ENCODE measurements at regions not wholly inside any gene's neighbourhood (a gene's known extent, or its start where the extent isn't known, plus 50 kb on each side); places are given as distances from the start of the nearest gene placed in this dataset.
A peak's percentile ranks its signal among the peaks of the same experiment; 100 is the strongest.

DNA sequence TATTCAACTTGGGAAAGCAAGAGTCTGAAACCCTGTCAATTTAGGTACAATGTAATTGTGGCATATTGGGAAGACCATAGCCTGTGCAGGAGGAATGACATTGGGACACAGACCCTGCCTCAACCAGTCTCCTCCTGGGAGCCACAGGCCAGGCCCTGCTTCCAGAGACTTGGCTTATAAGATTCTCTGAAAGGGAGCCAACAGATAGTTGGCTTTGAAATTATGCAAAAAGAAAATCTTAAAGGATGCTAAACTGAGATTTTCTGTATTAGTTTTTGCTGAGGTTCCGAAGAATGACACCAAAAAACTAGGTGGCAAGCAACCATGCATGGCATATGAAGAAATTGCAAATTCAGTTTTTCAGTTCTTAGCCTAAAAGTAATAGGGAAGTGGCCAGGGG lies 76.4 kb upstream of the CYRIA start:
- peaks cover 23% of the 10 kb centered on the region for H3K4me1 Mint-ChIP-seq
- H3K9me3 Mint-ChIP-seq (ENCODE audit: insufficient read depth): no peaks in the 10 kb centered on the region
- H3K27ac Mint-ChIP-seq: peak overlapping the region; percentile 32
- POLR2A ChIA-PET: no interaction called here
- H3K79me2 ChIP-seq (ENCODE audit: control insufficient read depth, insufficient read depth, low read length): no peaks in the 10 kb centered on the region
- H3K4me1 ChIP-seq (ENCODE audit: control insufficient read depth in 2 of 2, insufficient read depth in 2 of 2, low read length in 2 of 2): peaks cover 11 to 15% of the 10 kb centered on the region in 2 donors
- no peaks in the 10 kb centered on the region for H3K36me3 ChIP-seq (replicated peaks in 1 of 2; ENCODE audit: control extremely low read depth in 1 of 2, control insufficient read depth in 1 of 2, extremely low read depth in 1 of 2, insufficient read depth in 2 of 2, low read length in 1 of 2)
- H3K27ac ChIP-seq (ENCODE audit: low read length in 2 of 2): no peak overlapping the region
- DNase-seq (no peak), ATAC-seq (ENCODE audit: low read depth) (no peak)
- H3K4me2 ChIP-seq (replicated peaks; ENCODE audit: low read depth, low read length, poor library complexity, severe bottlenecking): peak overlapping the region; percentile 26
- no peak overlapping the region for H2AFZ ChIP-seq (ENCODE audit: insufficient read depth, low read depth, low read length, poor library complexity, severe bottlenecking)
- no peak overlapping the region for H3K4me3 ChIP-seq (ENCODE audit: control extremely low read depth in 1 of 5, extremely low read depth in 1 of 5, insufficient read depth in 1 of 5, low read depth in 2 of 5, low read length in 4 of 5)
- peaks cover 0 to 4% (median 0%) of the 10 kb centered on the region in 4 experiments for H3K27me3 ChIP-seq (replicated peaks in 1 of 4; ENCODE audit: control extremely low read depth in 1 of 4, control insufficient read depth in 3 of 4, insufficient read depth in 4 of 4, low read length in 3 of 4)
- no peaks in the 10 kb centered on the region for H4K20me1 ChIP-seq (ENCODE audit: control insufficient read depth, insufficient read depth, low read length, poor library complexity, severe bottlenecking)
- H3K9ac ChIP-seq (ENCODE audit: low read length): no peak overlapping the region
- H3K9me3 ChIP-seq (ENCODE audit: control extremely low read depth in 1 of 3, control insufficient read depth in 2 of 3, insufficient read depth in 1 of 3, low read length in 2 of 3): no peaks in the 10 kb centered on the region
- CTCF ChIA-PET: interaction anchor here (1.2 to 2.2 kb wide), 2 partner anchors 13 to 15 kb away, joined by 3 to 9 read pairs; no protein-coding TSS in a partner anchor
- no peak overlapping the region for H3K4me3 Mint-ChIP-seq
- 11% methylated on average over 1 of the region's 1 CpG for WGBS (ENCODE audit: insufficient coverage)
- TF ChIP-seq, protein P1, sequence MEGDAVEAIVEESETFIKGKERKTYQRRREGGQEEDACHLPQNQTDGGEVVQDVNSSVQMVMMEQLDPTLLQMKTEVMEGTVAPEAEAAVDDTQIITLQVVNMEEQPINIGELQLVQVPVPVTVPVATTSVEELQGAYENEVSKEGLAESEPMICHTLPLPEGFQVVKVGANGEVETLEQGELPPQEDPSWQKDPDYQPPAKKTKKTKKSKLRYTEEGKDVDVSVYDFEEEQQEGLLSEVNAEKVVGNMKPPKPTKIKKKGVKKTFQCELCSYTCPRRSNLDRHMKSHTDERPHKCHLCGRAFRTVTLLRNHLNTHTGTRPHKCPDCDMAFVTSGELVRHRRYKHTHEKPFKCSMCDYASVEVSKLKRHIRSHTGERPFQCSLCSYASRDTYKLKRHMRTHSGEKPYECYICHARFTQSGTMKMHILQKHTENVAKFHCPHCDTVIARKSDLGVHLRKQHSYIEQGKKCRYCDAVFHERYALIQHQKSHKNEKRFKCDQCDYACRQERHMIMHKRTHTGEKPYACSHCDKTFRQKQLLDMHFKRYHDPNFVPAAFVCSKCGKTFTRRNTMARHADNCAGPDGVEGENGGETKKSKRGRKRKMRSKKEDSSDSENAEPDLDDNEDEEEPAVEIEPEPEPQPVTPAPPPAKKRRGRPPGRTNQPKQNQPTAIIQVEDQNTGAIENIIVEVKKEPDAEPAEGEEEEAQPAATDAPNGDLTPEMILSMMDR (IDR thresholded peaks at IDR 0.05): no peak
- intact Hi-C loops (cut with micrococcal nuclease): no loop called here
- H3K27me3 Mint-ChIP-seq: no peaks in the 10 kb centered on the region

DNA sequence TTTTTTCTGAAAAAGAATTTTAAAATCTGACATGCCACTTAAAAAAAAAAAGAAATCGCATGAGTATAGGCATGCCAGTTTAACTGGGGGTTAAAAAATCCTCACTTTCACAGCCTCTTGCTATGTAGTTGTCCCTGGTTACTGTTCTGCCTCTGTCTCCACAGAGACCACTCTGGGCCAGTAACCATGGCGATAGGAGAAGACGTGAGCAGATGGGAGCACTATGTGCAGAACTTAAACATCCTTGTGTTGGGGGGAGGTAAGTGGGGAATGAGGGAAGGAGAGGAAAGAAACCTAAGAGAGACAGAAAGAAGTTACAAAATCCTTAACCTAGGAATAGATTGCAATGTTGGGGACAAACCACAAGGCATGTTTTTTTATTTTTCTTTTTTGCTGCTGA lies 75.9 kb upstream of the CYRIA start:
- DNase-seq (no peak), ATAC-seq (ENCODE audit: low read depth) (no peak)
- Histone ChIP-seq H4K20me1 (ENCODE audit: control insufficient read depth, insufficient read depth, low read length, poor library complexity, severe bottlenecking) (no peaks in the 10 kb centered on the region), H3K27ac (ENCODE audit: low read length in 2 of 2) (no peak overlapping the region), H3K9me3 (ENCODE audit: control extremely low read depth in 1 of 3, control insufficient read depth in 2 of 3, insufficient read depth in 1 of 3, low read length in 2 of 3) (no peaks in the 10 kb centered on the region), H3K27me3 (replicated peaks in 1 of 4; ENCODE audit: control extremely low read depth in 1 of 4, control insufficient read depth in 3 of 4, insufficient read depth in 4 of 4, low read length in 3 of 4) (peaks cover 0 to 4% (median 0%) of the 10 kb centered on the region in 4 experiments), H3K4me3 (ENCODE audit: control extremely low read depth in 1 of 5, extremely low read depth in 1 of 5, insufficient read depth in 1 of 5, low read depth in 2 of 5, low read length in 4 of 5) (no peak overlapping the region), H3K9ac (ENCODE audit: low read length) (no peak overlapping the region), H3K36me3 (replicated peaks in 1 of 2; ENCODE audit: control extremely low read depth in 1 of 2, control insufficient read depth in 1 of 2, extremely low read depth in 1 of 2, insufficient read depth in 2 of 2, low read length in 1 of 2) (no peaks in the 10 kb centered on the region), H3K4me1 (ENCODE audit: control insufficient read depth in 2 of 2, insufficient read depth in 2 of 2, low read length in 2 of 2) (peaks cover 11 to 15% of the 10 kb centered on the region in 2 donors), H3K4me2 (replicated peaks; ENCODE audit: low read depth, low read length, poor library complexity, severe bottlenecking) (no peak overlapping the region), H3K79me2 (ENCODE audit: control insufficient read depth, insufficient read depth, low read length) (no peaks in the 10 kb centered on the region), H2AFZ (ENCODE audit: insufficient read depth, low read depth, low read length, poor library complexity, severe bottlenecking) (no peak overlapping the region)
- Mint-ChIP-seq H3K4me3 (no peak overlapping the region), H3K27me3 (no peaks in the 10 kb centered on the region), H3K9me3 (ENCODE audit: insufficient read depth) (no peaks in the 10 kb centered on the region), H3K4me1 (peaks cover 21% of the 10 kb centered on the region), H3K27ac (no peak overlapping the region)
- ChIA-PET CTCF (interaction anchor here (2.2 kb wide), 1 partner anchor 16 kb away, joined by 9 read pairs; no protein-coding TSS in a partner anchor), POLR2A (interaction anchor here (0.7 kb wide), 1 partner anchor 14 kb away, joined by 3 read pairs; no protein-coding TSS in a partner anchor)
- WGBS (ENCODE audit: insufficient coverage): no CpG with 5 or more reads among the region's 3 CpGs
- TF ChIP-seq EZH2 (IDR thresholded peaks at IDR 0.05; ENCODE audit: borderline replicate concordance, insufficient read depth, low read depth, low read length, poor library complexity, severe bottlenecking): no peak
- TF ChIP-seq, protein P1 (IDR thresholded peaks at IDR 0.05): no peak
- intact Hi-C loops (cut with micrococcal nuclease): no loop called here
